22Rv1 (cell line): ENCODE measurements at regions not wholly inside any gene's neighbourhood (a gene's known extent, or its start where the extent isn't known, plus 50 kb on each side); places are given as distances from the start of the nearest gene placed in this dataset.

Experiments used
- ZFX ChIP-seq: fragments of 450-650 bp; IDR thresholded peaks from 2 replicates; pipeline ENCODE4 v1.6.1; 2017; ENCODE audit warnings: antibody characterized with exemption, borderline replicate concordance
- TF ChIP-seq, protein P1 (sequence below): fragments of 450-650 bp; IDR thresholded peaks from 2 replicates; pipeline ENCODE4 v1.5.1; 2017; ENCODE audit warnings: mild to moderate bottlenecking

DNA sequence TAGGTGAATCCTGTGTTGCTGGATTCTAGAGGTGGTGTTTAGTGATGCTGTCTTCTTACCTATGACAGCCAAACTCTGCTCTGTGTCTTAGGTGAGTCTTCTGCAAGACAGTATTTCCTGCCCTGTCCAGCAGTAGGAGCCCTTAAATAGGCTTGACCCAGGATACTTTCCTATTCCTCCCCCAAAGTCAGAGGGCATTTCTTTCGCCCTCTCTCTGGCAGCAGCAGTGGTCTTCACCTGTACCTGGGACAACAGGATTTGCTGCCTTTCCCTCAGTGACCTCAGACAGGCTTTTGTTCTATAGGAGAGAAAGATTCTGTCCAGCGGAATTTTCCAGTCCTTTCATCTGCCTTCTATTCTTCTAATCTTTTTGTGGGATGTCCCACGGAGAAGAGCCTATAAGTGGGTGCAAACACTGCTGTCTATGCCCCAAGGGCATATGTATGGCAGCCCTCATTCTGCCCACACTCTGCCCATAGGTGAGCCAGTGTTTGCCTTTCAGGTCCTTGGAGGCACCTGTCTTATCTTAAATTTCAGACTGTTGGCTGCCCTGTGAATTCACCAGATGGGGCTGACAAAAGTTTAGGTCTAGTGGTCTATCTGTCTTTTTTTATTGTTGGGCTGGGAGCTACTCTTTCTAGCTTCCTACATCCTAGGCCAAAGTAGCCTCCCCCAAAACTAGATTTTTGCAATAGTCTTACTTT, 177.3 kb upstream of the SPOPL start:
- TF ChIP-seq, protein P1, sequence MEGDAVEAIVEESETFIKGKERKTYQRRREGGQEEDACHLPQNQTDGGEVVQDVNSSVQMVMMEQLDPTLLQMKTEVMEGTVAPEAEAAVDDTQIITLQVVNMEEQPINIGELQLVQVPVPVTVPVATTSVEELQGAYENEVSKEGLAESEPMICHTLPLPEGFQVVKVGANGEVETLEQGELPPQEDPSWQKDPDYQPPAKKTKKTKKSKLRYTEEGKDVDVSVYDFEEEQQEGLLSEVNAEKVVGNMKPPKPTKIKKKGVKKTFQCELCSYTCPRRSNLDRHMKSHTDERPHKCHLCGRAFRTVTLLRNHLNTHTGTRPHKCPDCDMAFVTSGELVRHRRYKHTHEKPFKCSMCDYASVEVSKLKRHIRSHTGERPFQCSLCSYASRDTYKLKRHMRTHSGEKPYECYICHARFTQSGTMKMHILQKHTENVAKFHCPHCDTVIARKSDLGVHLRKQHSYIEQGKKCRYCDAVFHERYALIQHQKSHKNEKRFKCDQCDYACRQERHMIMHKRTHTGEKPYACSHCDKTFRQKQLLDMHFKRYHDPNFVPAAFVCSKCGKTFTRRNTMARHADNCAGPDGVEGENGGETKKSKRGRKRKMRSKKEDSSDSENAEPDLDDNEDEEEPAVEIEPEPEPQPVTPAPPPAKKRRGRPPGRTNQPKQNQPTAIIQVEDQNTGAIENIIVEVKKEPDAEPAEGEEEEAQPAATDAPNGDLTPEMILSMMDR: peak; percentile 19; the same call in 1 of the 2 replicates
- no peak for TF ChIP-seq ZFX
